Neural crest cell (in vitro differentiated cells): ENCODE measurements at regions not wholly inside any gene's neighbourhood (a gene's known extent, or its start where the extent isn't known, plus 50 kb on each side); places are given as distances from the start of the nearest gene placed in this dataset.

ENCODE experiments used
- DNase-seq: peaks from one replicate; pipeline ENCODE4 v3.0.0; 2021; ENCODE audit warnings: low read depth, mixed read lengths, low spot score
- H3K27ac Mint-ChIP-seq: one replicate; pipeline ENCODE4 v1.8.0; 2021; ENCODE audit warnings: mild to moderate bottlenecking, mixed read lengths; ENCODE audit not compliant: unreplicated experiment
- H3K27me3 Mint-ChIP-seq: 2 replicates; pipeline ENCODE4 v1.8.0; 2021; ENCODE audit warnings: low read depth, mild to moderate bottlenecking, mixed read lengths
- H3K36me3 Mint-ChIP-seq: 2 replicates; pipeline ENCODE4 v1.8.0; 2021; ENCODE audit warnings: low read depth, mild to moderate bottlenecking, mixed read lengths
- H3K4me1 Mint-ChIP-seq: 2 replicates; pipeline ENCODE4 v1.8.0; 2021; ENCODE audit warnings: mixed read lengths
- H3K4me3 Mint-ChIP-seq: one replicate; pipeline ENCODE4 v1.8.0; 2021; ENCODE audit warnings: mild to moderate bottlenecking, mixed read lengths
- H3K9me3 Mint-ChIP-seq: 2 replicates; pipeline ENCODE4 v1.8.0; 2021; ENCODE audit warnings: mixed read lengths
- CTCF ChIP-seq: fragments of 200-600 bp; sonication (generic); conservative IDR thresholded peaks from 2 replicates; pipeline ENCODE4 v1.5.0; 2021; ENCODE audit warnings: antibody characterized with exemption, mild to moderate bottlenecking

GRCh38 chr10:93186653-93187052, 113.0 kb downstream of the CYP26A1 start:
- H3K27me3 Mint-ChIP-seq: no peaks in the 10 kb centered on the region
- no peak overlapping the region for H3K4me3 Mint-ChIP-seq
- no peaks in the 10 kb centered on the region for H3K4me1 Mint-ChIP-seq
- H3K36me3 Mint-ChIP-seq: no peaks in the 10 kb centered on the region
- no peak for TF ChIP-seq CTCF
- no peak overlapping the region for H3K27ac Mint-ChIP-seq
- no peak for DNase-seq
- H3K9me3 Mint-ChIP-seq: peaks cover 5% of the 10 kb centered on the region

- H3K36me3 Mint-ChIP-seq: no peaks in the 10 kb centered on the region
- H3K27ac Mint-ChIP-seq: no peak overlapping the region
- no peak overlapping the region for H3K4me3 Mint-ChIP-seq
- H3K4me1 Mint-ChIP-seq: no peaks in the 10 kb centered on the region
- H3K27me3 Mint-ChIP-seq: peaks cover 2% of the 10 kb centered on the region
- DNase-seq: no peak
- no peak for TF ChIP-seq CTCF
- H3K9me3 Mint-ChIP-seq: peaks cover 2% of the 10 kb centered on the region
Measured at GRCh38 chr10:93189944-93190343, 116.3 kb downstream of the CYP26A1 start.

GRCh38 chr10:93190372-93190771, 116.7 kb downstream of the CYP26A1 start:
- Mint-ChIP-seq H3K4me3 (no peak overlapping the region), H3K4me1 (no peaks in the 10 kb centered on the region), H3K9me3 (peaks cover 2% of the 10 kb centered on the region), H3K36me3 (no peaks in the 10 kb centered on the region), H3K27me3 (peaks cover 2% of the 10 kb centered on the region), H3K27ac (no peak overlapping the region)
- TF ChIP-seq CTCF: no peak
- DNase-seq: no peak

GRCh38 chr10:93193906-93194305, 120.2 kb downstream of the CYP26A1 start:
- Mint-ChIP-seq H3K36me3 (no peaks in the 10 kb centered on the region), H3K4me1 (peaks cover 2% of the 10 kb centered on the region), H3K27me3 (peaks cover 5% of the 10 kb centered on the region), H3K27ac (no peak overlapping the region), H3K9me3 (no peaks in the 10 kb centered on the region), H3K4me3 (no peak overlapping the region)
- DNase-seq: no peak
- no peak for TF ChIP-seq CTCF

- Mint-ChIP-seq H3K27ac (no peak overlapping the region), H3K36me3 (no peaks in the 10 kb centered on the region), H3K9me3 (no peaks in the 10 kb centered on the region), H3K27me3 (peaks cover 5% of the 10 kb centered on the region), H3K4me1 (peaks cover 6% of the 10 kb centered on the region), H3K4me3 (no peak overlapping the region)
- no peak for TF ChIP-seq CTCF
- no peak for DNase-seq
Measured at GRCh38 chr10:93198401-93199131, 124.9 kb downstream of the CYP26A1 start.
